Hepatocyte (in vitro differentiated cells): ENCODE measurements at regions not wholly inside any gene's neighbourhood (a gene's known extent, or its start where the extent isn't known, plus 50 kb on each side); places are given as distances from the start of the nearest gene placed in this dataset.
"Not testable (repeated sequence)": the region's sequence is repeated elsewhere in the genome, so short reads cannot be mapped to it uniquely, and the experiment has no call there.

Source experiments
- DNase-seq: peaks from one replicate; pipeline ENCODE4 v3.0.0-alpha.2; 2016; ENCODE audit warnings: low spot score
- H2AFZ ChIP-seq: fragments of 200-600 bp; sonication (generic); 2 replicates; pipeline ENCODE4 v1.6.0; 2016; ENCODE audit warnings: antibody characterized with exemption, mild to moderate bottlenecking
- H3K27ac ChIP-seq: fragments of 200-600 bp; sonication (generic); 2 replicates; pipeline ENCODE4 v1.5.1; 2016; ENCODE audit warnings: mild to moderate bottlenecking
- H3K27me3 ChIP-seq: fragments of 200-600 bp; sonication (generic); 2 replicates; pipeline ENCODE4 v1.6.1; 2016
- H3K36me3 ChIP-seq: fragments of 200-600 bp; sonication (generic); replicated peaks from 2 replicates; pipeline ENCODE4 v1.5.1; 2016; ENCODE audit warnings: low read depth; ENCODE audit not compliant: insufficient read depth
- H3K4me1 ChIP-seq: fragments of 200-600 bp; sonication (generic); 2 replicates; pipeline ENCODE4 v1.5.1; 2016; ENCODE audit warnings: mild to moderate bottlenecking, moderate library complexity; ENCODE audit not compliant: insufficient read depth
- H3K4me2 ChIP-seq: fragments of 200-600 bp; sonication (generic); 2 replicates; pipeline ENCODE4 v1.6.0; 2016
- H3K4me3 ChIP-seq: fragments of 200-600 bp; sonication (generic); 2 replicates; pipeline ENCODE4 v1.5.1; 2016; ENCODE audit warnings: mild to moderate bottlenecking
- H3K79me2 ChIP-seq: fragments of 200-600 bp; sonication (generic); 2 replicates; pipeline ENCODE4 v1.6.0; 2017; ENCODE audit warnings: mild to moderate bottlenecking
- H3K9me2 ChIP-seq: fragments of 200-600 bp; sonication (generic); replicated peaks from 2 replicates; pipeline ENCODE4 v1.6.0; 2017; ENCODE audit warnings: mild to moderate bottlenecking; ENCODE audit not compliant: insufficient read depth
- H3K9me3 ChIP-seq: fragments of 200-600 bp; sonication (generic); 2 replicates; pipeline ENCODE4 v1.5.1; 2016; ENCODE audit warnings: low read depth, mild to moderate bottlenecking
- H4K20me1 ChIP-seq: fragments of 200-600 bp; sonication (generic); 2 replicates; pipeline ENCODE4 v1.6.0; 2016; ENCODE audit warnings: mild to moderate bottlenecking; ENCODE audit not compliant: insufficient read depth, poor library complexity, severe bottlenecking
- CTCF ChIP-seq: fragments of 200-600 bp; sonication (generic); IDR thresholded peaks from 2 replicates; pipeline ENCODE4 v1.5.1; 2016; ENCODE audit warnings: antibody characterized with exemption, mild to moderate bottlenecking; ENCODE audit not compliant: poor library complexity
- EZH2 ChIP-seq: fragments of 200-600 bp; sonication (generic); IDR thresholded peaks from 2 replicates; pipeline ENCODE4 v1.6.1; 2016; ENCODE audit warnings: antibody characterized with exemption, mild to moderate bottlenecking, borderline replicate concordance
- EZH2phosphoT487 ChIP-seq: fragments of 200-600 bp; sonication (generic); IDR thresholded peaks from one replicate; pipeline ENCODE4 v1.6.1; 2018; ENCODE audit warnings: antibody characterized with exemption, mild to moderate bottlenecking, low read depth, moderate library complexity; ENCODE audit not compliant: unreplicated experiment, severe bottlenecking
- WGBS: methylation state at CpG from one replicate; pipeline ENCODE4 v1.1.6; 2016; ENCODE audit warnings: low lambda C conversion rate; ENCODE audit errors: missing lambda C conversion rate; 5-methylcytosine and 5-hydroxymethylcytosine counted together

GRCh38 chr4:14419516-14419915 lies 582.8 kb upstream of the CPEB2 start:
- H2AFZ ChIP-seq = no peak overlapping the region
- no peaks in the 10 kb centered on the region for H3K9me3 ChIP-seq
- H3K9me2 ChIP-seq = no peaks in the 10 kb centered on the region
- no peaks in the 10 kb centered on the region for H3K4me1 ChIP-seq
- no peak overlapping the region for H3K4me2 ChIP-seq
- no peak for DNase-seq
- H3K36me3 ChIP-seq = no peaks in the 10 kb centered on the region
- no peaks in the 10 kb centered on the region for H3K27me3 ChIP-seq
- no peak overlapping the region for H3K27ac ChIP-seq
- no peak overlapping the region for H3K4me3 ChIP-seq
- no peaks in the 10 kb centered on the region for H4K20me1 ChIP-seq
- 44% methylated on average over 2 of the region's 2 CpGs for WGBS
- no peak for TF ChIP-seq CTCF
- no peak for TF ChIP-seq EZH2
- no peak for TF ChIP-seq EZH2phosphoT487
- no peaks in the 10 kb centered on the region for H3K79me2 ChIP-seq

DNA sequence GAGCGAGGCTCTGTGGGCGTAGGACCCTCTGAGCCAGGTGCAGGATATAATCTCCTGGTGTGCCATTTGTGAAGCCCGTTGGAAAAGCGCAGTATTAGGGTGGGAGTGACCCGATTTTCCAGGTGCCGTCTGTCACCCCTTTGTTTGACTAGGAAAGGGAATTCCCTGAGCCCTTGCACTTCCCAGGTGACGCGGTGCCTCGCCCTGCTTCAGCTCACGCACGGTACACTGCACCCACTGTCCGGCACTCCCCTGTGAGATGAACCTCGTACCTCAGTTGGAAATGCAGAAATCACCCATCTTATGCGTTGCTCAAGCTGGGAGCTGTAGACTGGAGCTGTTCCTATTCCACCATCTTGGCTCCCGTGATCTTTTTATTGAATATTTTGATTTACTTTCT lies 576.0 kb upstream of the CPEB2 start:
- WGBS = 94% methylated on average over 15 of the region's 15 CpGs
- H4K20me1 ChIP-seq, H3K4me3 ChIP-seq, H3K36me3 ChIP-seq, H3K27ac ChIP-seq, H3K4me1 ChIP-seq, H3K79me2 ChIP-seq, H3K9me3 ChIP-seq, H3K27me3 ChIP-seq, H3K9me2 ChIP-seq, H3K4me2 ChIP-seq, DNase-seq, H2AFZ ChIP-seq: not testable (repeated sequence)

- Histone ChIP-seq H3K79me2 (no peaks in the 10 kb centered on the region), H3K9me3 (no peaks in the 10 kb centered on the region), H3K27ac (no peak overlapping the region), H3K4me2 (no peak overlapping the region), H4K20me1 (no peaks in the 10 kb centered on the region), H3K4me3 (no peak overlapping the region), H3K4me1 (no peaks in the 10 kb centered on the region), H3K27me3 (no peaks in the 10 kb centered on the region), H3K36me3 (no peaks in the 10 kb centered on the region), H2AFZ (no peak overlapping the region), H3K9me2 (no peaks in the 10 kb centered on the region)
- TF ChIP-seq EZH2 (no peak), CTCF (no peak), EZH2phosphoT487 (no peak)
- no peak for DNase-seq
- 94% methylated on average over 2 of the region's 2 CpGs for WGBS
These were observed 574.2 kb upstream of the CPEB2 start for GRCh38 chr4:14428125-14428524.

DNA sequence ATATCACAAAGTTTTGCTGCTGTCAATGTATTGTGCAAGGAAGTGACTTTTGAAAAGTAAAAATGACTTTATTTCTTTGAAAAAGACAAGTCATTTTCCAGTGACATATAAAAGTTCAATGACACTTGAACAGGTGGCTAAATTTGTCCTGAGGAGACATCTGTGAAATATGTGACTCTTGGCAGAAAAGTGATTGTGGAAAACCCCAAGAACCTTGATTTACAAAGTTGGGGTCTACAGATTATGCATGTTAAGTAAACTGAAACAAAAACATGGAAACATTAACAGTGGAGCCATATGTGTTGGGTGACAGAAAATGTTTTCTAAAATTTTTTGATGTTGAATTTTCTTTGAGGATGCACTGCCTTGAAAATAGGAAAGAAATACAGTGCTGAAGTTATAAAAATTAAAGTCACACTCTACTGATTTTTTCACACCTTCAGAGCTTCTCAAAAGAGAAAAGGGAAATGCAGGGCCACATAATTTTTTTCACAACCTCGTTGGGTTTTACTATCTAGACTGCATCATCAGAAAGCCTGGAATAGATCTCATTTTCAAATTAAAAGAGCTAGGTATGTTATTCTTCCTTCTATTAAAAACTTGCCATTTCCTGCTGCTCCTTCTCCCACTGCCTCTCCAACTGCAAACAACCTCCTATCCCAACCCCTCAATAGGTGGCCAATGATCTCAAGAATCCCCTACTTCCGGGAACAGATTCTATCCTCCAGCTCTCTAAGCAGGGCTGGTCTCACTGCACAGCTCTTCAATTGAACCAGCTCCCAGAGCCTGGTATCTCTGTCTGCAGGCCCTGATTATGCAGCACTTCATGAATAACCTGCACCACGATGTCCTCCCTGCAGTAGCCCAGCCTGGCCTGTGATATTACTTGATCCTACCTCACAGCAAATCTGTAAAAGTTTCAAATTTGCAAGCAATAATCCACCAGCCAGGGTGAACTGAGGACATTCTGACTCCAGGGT lies 570.8 kb upstream of the CPEB2 start:
- 61% methylated on average over 3 of the region's 3 CpGs for WGBS
- Histone ChIP-seq H2AFZ (no peak overlapping the region), H3K27me3 (no peaks in the 10 kb centered on the region), H3K79me2 (no peaks in the 10 kb centered on the region), H3K4me3 (no peak overlapping the region), H3K4me2 (no peak overlapping the region), H3K27ac (no peak overlapping the region), H4K20me1 (no peaks in the 10 kb centered on the region), H3K36me3 (no peaks in the 10 kb centered on the region), H3K9me3 (no peaks in the 10 kb centered on the region), H3K9me2 (no peaks in the 10 kb centered on the region), H3K4me1 (no peaks in the 10 kb centered on the region)
- DNase-seq = no peak
- TF ChIP-seq EZH2phosphoT487 (no peak), CTCF (no peak), EZH2 (no peak)
